Renal cortex interstitium (tissue), 11 donors: ENCODE measurements at regions not wholly inside any gene's neighbourhood (a gene's known extent, or its start where the extent isn't known, plus 50 kb on each side); places are given as distances from the start of the nearest gene placed in this dataset.

Experiments used
- DNase-seq, 11 donors: peaks; one replicate each; pipeline ENCODE4 v3.0.0-alpha.2; 2013; ENCODE audit warnings: low read depth in 9 of 11, low spot score in 4 of 11; ENCODE audit errors: extremely low read depth in 1 of 11

DNA sequence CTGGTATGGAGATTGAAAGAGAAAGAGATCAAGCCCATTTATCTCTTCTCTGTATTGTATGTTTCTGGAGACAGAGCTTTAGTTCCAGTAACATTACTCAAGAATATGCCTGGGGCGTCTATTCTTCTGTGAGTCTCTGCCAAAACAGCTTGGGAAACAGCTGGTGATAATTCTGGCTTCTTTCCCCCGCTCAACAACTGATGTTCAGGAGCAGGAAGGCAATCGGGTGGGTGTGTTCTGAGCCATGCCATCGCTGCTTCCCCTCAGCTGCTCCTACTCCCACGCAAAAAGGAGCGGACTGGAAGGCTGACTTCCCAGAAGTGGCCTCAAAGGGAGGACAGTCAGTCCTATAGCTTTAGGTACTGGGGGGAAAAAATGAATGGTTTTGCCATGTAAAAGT lies 695.1 kb downstream of the PLCL1 start:
- peak in 2 of 11 donors; percentile 2 to 8 for DNase-seq

DNA sequence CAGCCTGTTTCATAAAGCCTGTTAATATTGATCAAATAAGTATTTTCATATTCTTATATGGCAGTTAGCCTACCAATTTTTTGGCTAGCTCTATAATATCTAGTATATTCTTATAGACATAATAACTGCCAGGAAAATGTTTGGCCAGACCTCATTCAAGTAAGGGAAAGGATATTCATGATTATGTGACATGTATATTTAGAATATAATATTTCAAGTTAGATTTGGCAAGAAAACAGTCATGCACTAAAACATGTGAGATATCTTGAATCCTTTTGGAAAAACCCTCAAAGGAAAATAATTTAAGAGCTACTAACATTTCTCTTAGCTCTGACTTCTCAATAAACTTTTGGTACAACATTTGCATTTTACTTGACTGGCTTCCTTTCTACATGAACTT lies 694.1 kb downstream of the PLCL1 start:
- no peak for DNase-seq

DNA sequence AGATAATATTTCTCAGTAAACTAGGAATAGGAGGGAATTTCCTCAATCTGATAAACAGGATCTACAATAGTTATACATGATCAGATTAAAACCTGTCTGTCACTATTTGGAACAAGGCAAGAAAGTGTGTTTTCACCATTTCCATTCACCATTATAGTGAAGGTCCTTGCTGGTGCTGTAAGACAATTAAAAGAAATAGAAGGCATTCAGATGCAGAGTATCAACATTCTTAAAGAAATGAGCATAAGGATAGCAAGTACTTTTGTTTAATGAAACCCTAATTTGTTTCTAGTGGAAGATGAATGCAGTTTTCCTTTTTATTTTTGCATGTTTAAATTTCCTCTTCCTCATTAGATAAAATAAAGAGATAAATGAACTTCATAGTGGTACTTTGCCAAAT lies 693.7 kb downstream of the PLCL1 start:
- DNase-seq, result no peak

DNA sequence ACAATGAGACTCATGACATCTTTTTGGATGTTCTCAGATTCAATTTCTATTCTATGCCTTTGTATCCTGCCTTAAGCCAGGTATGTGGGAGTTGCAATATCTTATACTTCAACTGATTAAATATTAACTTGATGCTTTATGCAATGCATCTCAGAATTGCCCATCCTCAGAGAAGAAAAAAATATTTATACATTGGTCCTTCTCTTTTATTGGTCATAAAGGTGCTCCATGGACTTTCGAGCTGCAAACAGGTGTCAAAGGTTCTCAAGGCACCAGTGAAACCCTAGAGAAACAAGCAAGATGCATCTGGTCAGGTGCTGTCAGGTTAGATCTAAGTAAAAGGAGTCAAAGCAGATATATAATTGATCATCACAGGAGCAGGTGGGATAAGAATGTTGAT lies 690.5 kb downstream of the PLCL1 start:
- DNase-seq, result no peak

DNA sequence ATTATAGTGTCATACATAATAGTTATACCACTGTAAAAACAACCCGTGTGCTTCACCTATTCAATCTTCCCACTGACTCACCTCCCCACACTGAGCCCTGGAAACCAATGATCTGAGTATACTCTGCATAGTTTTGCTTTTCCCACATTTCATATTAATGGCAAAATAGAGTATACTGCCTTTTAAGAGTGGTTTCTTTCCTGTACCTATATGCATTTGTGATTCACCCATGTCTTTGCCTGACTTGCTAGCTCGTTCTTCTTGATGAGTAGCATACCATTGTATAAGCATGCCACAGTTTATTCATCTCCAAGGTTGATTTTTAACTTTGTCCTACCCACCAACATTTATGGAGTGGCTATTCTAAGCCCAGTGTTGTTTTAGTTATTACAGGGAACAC lies 686.4 kb downstream of the PLCL1 start:
- peak in 1 of 11 donors; percentile 2 for DNase-seq

DNA sequence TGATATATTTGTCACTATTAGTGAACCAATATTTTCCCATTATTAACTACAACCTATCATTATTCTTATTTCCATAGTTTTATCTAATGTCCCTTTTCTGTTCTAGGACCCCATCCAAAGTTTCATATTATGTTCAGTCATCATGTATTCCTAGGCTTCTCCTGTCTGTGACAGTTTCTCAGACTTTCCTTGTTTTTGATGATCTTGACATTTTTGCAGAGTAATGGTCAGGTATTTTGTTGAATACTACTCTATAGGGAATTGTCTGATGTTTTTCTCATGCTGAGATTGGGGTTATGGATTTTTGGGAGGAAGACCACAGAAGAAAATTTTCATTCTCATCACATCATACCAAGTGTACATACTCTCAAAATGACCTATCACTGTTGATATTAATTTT lies 684.6 kb downstream of the PLCL1 start:
- no peak for DNase-seq

DNA sequence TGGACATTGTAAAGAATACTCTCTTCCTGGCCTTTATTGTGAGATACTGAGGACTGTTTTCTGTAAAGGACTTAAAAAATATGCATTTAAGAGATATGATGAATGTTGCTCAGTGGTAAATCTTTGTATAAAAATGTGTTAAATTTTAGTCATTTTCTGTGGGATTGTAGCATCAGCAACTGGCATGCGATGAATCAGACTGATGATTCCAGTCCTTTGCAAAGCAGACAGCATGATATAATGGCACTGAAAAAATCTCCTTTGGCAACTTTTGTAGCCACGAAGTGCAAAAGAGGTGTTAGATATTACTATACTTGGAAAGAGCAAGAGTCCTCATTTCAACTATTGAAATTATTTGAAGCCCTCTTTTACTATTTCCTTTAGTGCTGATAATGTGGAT lies 678.7 kb downstream of the PLCL1 start:
- no peak for DNase-seq

DNA sequence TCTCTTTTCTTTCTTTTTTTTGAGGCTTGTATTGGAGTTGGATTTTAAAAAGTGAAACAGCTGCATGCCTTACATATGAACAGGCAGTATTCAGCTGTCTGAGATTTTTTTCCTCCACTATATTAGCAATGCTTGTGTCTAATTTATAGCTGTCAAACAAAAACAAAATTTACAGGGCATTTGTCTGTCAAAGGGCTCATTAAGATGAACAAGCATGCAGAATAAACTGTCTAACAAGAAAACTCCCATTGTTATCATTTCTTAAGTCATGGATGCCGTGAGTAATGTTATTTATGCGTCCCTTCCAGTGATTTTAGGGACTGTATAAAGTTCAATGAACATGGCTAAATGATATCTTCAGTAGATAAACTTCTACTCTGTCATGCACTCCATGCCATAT lies 674.7 kb downstream of the PLCL1 start:
- DNase-seq, result no peak

DNA sequence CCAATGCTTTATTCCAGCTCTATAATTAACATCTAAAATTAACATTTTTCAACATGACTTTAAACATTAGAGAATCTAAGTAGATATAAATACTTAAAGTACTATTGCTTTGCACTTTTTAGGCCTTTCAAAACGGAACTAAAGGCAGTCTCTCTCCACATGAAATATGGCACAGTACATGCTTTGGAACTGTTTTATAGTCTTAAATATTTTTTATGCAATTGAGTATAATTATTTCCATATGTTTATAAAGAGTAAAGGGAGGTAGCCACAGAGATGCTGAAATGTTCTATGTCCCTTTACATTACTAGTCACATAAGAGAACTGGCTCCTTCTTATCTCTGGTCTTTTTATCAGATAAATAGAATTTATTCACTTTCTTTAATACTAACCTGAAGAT lies 674.0 kb downstream of the PLCL1 start:
- DNase-seq, result peak in 1 of 11 donors; percentile 2

DNA sequence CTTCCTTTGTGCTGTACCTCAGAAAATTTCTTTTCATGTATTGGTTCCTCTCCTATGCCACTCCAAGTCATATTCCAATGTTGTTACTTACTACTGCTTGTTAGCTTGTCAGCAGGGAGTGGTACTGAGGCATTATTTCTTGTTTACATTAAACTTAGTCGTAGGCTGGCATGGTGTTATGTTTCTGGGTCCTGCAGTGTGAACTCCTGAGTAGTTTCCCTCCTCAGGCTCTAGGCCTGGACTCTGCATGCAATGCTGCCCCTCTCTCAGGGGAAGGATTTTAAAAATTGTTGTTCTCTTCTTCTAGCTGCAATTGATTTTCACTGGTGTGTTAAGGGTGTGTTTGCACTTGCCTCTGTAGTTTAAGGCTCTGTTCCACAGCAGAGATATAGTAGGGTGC lies 671.6 kb downstream of the PLCL1 start:
- DNase-seq, result no peak

DNA sequence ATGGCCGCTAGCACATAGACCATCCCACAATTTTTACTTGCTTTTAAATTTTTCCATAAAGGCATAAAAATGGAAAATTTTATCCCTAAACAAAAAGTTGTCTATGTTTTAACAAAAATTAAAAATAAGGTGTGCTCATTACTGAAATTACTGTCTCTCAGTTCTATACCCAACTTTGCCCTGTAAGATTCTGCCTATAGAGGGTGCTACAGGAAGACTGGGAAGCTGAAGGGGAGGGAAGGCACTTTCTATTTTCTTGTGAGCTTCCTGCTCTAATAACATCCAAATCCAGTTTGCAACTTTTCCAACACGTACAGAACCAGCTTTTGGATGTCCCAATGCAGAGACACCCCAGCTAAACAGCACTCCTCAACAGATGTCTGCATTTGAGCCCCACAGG lies 666.9 kb downstream of the PLCL1 start:
- DNase-seq, result no peak

DNA sequence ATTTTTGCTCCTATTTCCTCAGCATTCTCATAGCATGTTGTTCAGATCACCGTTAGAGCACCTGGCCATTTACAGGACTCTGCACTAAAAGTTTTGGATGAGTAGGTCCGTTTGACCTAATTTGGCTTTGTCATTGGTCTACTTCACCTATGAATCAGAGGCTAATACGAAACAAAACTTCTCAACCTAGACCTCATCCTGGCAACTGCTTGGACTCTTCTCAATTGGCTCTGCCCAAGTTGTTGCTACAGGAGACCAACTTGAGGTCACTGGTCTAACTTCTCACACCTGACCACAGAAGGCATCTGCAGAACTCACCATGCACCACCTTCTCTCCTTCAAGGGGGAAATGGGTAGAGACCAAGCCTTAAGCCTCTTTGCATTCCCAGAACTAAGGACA lies 663.7 kb downstream of the PLCL1 start:
- no peak for DNase-seq

DNA sequence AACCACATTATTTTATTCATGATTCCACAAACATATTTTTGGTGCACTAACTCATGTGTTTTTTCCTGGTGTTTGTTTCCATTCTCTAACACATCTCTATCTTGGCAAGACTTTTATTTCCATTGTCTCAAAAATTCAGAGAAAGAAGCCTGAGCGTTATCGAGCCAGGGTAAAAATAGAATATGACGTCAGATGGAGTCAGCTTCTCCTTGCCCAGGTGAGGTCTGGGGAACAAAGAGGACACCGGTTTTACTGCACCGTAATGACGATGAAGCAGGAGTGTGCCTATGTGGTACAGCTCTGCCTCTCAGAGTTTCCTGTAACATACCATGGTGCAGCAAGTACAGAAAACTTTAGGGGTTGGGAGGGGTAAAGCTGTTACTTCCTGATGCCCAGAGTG lies 661.6 kb downstream of the PLCL1 start:
- DNase-seq, result no peak

DNA sequence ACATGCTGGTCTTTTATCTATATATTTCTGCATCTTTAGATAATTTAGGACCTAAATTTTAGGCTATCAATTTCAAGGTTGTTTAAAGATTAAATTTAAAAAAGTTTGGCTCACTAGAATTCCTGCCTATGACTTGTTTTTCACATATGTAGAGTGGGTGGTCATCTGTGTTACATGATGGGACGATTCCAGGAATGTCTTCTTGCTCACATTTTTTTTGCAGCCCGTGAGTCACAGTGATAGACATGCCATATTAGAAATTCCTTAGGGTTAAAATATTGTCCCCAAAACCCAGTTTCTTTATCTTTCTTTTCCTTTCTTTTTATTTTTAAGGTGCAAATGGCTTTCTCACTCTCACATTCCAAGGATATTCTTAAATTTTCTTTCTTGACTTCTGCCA lies 652.0 kb downstream of the PLCL1 start:
- no peak for DNase-seq

DNA sequence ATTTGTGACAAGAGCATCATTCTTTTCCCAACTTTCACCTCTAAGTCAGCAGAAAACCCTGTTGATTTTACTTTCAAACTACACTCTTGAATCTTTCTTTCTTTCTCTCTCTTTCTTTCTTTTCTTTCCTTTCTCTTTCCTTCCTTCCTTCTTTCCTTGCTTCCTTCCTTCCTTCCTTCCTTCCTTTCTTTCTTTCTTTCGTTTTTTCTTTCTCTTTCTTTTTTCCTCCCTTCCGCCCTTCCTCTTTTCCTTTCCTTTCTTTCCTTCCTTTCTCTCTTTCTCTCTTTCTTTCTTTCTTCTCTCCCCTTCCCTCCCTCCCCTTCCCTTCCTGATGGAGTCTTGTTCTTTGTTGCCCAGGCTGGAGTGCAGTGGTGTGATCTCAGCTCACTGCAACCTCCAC lies 649.5 kb downstream of the PLCL1 start:
- no peak for DNase-seq

DNA sequence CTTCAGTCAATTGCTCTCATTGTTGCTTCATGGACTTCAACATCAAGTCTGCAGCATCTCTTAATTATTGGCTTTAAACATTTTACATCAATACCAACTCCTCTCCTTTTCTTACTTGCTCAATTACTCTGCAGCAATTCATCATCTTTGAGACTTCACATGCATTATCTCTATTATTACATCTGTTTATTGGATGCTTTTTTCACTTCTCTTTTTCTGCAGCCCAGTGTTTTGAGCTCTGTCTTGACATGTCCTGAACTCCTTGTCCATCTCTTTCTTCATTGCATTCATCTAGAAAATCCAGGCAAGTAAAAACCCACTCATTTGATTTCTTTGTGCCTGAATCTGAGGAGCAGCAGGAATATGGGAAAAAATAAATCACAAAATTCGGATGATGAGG lies 647.9 kb downstream of the PLCL1 start:
- no peak for DNase-seq

DNA sequence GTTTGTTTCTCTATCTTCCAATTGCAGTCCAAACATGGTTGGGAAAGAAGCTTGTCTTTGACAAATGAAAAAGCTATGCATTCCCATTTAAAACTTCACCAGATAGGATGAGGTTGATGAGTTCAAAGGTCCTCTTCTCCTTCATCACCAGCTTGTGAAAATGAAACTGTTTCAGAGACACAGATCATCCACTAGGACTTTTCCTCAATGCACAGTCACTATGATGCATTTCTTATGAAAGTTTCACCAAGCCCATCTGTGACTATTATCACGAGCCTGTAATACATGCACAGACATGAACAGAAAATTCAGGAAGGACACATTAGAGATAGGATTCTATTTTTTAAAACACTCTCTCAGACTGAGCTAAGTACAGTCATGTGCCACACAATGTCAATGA lies 644.4 kb downstream of the PLCL1 start:
- DNase-seq, result no peak

DNA sequence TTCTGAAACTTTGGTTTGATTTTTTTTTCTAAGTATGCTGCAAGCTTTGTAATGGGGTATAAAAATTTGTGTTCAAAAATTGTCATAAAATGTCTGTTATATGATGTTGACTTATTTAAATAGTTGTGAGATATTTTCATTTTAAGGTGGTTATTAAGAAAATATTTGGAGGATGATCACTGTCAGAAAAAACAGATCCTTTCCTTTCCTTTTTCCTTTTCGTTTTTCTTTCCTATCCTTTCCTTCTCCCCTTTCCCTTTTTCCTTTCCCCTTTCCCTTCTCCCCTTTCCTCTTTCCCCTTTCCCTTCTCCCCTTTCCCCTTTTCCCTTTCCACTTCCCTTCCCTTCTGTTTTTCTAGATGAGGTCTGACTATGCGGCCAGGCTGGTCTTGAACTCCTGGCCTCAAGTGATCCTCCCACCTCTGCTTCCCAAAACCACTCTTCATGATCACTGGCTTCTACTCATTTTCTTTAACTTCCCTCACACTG lies 640.5 kb downstream of the PLCL1 start:
- DNase-seq, result no peak

DNA sequence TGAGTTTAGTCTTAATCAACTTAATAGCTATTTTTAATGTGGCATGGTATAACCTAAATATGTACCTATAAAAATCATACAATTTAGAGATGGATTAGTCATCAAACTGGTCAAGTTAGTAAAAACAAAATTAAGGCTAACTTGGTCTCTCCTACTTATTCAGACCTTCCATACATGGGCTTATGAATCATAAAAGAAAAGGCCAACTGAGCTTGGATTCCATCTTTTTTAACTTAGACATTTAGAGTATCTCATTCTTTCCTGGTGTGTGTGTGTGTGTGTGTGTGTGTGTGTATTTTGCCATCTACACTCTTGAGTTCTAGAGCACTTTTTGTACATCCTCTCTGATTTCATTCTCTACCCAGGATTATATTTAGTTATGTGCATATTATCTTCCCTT lies 637.5 kb downstream of the PLCL1 start:
- no peak for DNase-seq

DNA sequence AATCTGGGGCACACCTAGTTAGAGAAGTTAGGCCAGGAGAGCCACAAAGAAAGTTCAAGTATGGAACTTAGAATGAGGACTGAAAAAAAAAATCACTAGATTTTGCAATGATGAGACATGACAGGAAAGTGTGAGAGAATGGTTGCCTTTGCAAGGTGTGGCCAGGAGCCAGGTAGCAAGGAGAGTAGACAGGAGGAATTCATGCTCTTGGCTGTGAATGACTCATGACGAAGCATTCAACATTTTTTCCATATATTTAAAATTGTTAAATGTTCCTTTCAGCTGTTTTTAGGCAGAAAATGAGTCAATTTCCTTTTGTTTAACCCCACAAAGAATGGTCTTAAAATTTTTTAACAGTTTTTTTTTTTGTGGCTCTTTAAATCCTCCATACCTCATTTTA lies 636.9 kb downstream of the PLCL1 start:
- DNase-seq, result no peak

DNA sequence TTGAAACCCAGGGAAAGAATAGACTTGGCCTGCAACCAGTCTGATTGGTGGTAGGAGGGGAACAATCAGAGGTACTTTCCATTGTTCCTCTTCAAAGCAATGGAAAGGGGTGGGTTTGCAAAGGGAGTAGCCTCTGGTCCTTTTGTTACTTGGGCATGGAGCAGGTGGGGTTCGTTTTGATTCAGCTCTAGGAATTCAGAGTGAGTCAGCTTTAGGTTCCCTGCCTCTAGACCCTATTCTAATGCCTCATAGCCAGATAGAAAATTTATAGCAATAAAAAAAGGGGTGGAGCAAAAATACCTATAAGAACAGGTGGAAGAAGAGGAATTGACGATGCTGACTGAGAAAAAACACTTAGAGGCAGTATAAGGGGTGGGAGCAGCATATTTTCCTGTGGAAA lies 636.4 kb downstream of the PLCL1 start:
- no peak for DNase-seq

DNA sequence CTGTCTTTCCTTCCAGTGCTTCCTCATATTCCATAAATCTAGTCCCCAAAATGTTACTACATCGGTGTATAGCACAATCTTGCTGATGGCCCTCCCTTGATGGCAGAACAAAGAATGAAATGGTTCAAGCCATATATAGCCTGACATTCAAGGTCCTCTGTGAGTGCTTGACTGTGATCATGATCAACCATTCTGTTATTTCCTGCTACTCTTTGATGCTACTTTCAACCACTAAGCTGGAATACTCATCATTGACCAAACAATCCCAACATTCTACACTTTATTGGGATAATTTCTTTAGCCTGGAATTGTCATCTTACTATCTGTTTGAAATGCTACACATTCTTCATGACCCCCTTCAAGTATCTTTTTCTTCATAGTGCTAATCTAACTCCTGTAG lies 633.9 kb downstream of the PLCL1 start:
- no peak for DNase-seq
